ENCODE measurements at regions not wholly inside any gene's neighbourhood (a gene's known extent, or its start where the extent isn't known, plus 50 kb on each side); places are given as distances from the start of the nearest gene placed in this dataset.

DNA sequence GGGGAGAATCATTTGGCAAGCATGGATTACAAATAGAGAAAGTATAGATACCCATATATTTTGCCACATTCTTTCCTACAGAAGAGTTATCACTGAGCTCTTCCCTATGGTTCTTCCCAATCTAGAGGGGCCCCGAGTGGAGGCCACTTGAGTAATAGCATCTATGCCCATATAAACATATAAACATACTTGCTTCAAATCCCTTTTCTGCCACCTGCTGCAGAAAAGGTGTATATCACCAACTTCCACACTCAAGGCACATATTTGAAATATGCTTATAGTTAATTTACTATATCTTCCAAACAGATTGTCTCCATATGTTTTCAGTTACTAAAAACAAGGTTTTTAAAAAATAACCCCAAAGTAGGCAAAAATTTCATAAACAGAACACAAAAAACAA, 642.8 kb upstream of the DIPK2B start:
- TF ChIP-seq PBX3 (IDR thresholded peaks at IDR 0.05) (no peak), POLR2A (IDR thresholded peaks at IDR 0.05; ENCODE audit: low read length) (no peak), CTCF (IDR thresholded peaks at IDR 0.05) (0 out of 3 replicates have a peak, but pooled peaks have one; percentile 17), HDAC2 (IDR thresholded peaks at IDR 0.05) (no peak), HEYL (CRISPR knock-in tag; IDR thresholded peaks at IDR 0.05) (no peak), ELK1 (IDR thresholded peaks at IDR 0.05; ENCODE audit: low read depth, low read length) (no peak), CBX2 (IDR thresholded peaks at IDR 0.05; ENCODE audit: borderline replicate concordance, low read depth) (no peak)
- TF ChIP-seq, protein P1, sequence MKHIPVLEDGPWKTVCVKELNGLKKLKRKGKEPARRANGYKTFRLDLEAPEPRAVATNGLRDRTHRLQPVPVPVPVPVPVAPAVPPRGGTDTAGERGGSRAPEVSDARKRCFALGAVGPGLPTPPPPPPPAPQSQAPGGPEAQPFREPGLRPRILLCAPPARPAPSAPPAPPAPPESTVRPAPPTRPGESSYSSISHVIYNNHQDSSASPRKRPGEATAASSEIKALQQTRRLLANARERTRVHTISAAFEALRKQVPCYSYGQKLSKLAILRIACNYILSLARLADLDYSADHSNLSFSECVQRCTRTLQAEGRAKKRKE (CRISPR knock-in tag; IDR thresholded peaks at IDR 0.05; ENCODE audit: low read depth): no peak
